Kasumi-1 (cell line): ENCODE measurements at regions not wholly inside any gene's neighbourhood (a gene's known extent, or its start where the extent isn't known, plus 50 kb on each side); places are given as distances from the start of the nearest gene placed in this dataset.
"Not testable (repeated sequence)": the region's sequence is repeated elsewhere in the genome, so short reads cannot be mapped to it uniquely, and the experiment has no call there.

Source experiments
- DNase-seq, 2 experiments: peaks; one replicate each; lab custom pipeline; 2025; lab: John Stamatoyannopoulos, UW

DNA sequence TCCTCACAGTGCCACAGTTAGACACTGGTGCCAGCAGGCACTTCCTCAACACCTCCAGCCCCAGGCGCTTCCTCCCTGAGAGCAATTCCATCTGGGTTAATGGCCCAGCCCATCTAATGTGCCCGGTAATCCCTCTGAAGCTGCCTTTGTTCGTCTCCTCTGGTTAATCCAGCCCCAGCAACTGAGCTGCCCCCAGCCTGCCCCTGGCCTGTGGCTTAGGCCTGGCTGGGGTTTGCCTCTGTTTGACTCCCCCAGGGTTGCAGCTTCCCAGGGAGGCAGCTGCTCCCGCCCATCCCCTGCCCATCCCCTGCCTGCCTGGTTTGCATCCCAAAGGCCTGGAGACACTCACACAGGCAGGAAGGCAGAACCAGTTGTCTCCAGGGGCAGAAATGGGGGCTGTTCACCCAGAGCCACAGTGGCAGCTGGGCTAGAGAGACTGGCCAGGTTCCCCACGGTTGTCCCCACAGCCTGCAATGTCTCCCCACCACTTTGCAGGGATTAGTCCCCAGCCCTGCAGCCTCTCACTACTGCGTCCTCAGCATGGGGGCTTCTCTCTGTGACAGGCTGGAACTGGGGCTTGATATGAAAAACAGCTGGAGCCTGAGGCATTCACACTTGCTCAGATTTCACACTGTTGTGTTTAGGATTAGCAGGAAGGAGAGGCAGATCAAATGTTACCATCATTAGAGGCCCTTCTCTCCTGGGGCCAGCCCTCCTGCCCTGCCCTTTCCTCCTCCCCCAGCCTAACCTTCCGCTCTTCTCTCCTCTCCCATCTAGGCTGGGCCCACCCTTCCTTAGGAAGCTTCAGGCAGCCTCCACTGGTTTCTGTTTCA lies 120.2 kb downstream of the TLR5 start:
- DNase-seq, result no peak

DNA sequence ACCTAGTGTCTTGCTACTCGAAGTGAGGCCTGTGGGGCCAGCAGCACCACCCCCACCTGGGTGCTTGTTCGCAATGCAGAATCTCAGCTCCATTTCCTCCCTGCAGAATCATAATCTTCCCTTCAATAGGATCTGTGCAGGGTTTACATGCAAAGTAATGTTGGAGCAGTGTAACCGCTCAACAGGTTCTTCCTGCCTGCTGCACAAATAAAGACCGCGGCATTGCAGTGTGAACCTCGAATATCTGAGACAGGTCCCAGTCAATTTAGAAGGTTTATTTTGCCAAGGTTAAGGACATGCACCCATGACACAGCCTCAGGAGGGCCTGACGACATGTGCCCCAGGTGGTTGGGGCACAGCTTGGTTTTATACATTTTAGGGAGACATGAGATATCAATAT lies 119.2 kb downstream of the TLR5 start:
- DNase-seq, result no peak

DNA sequence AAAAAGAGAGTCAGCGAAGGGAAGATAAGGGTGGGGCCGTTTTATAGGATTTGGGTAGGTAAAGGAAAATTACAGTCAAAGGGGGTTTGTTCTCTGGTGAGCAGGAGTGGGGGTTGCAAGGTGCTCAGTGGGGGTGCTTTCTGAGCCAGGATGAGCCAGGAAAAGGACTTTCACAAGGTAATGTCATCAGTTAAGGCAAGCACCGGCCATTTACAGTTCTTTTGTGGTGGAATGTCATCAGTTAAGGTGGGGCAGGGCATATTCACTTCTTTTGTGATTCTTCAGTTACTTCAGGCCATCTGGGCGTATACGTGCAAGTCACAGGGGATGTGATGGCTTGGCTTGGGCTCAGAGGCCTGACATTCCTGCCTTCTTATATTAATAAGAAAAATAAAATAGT lies 118.6 kb downstream of the TLR5 start:
- DNase-seq, result not testable (repeated sequence)

DNA sequence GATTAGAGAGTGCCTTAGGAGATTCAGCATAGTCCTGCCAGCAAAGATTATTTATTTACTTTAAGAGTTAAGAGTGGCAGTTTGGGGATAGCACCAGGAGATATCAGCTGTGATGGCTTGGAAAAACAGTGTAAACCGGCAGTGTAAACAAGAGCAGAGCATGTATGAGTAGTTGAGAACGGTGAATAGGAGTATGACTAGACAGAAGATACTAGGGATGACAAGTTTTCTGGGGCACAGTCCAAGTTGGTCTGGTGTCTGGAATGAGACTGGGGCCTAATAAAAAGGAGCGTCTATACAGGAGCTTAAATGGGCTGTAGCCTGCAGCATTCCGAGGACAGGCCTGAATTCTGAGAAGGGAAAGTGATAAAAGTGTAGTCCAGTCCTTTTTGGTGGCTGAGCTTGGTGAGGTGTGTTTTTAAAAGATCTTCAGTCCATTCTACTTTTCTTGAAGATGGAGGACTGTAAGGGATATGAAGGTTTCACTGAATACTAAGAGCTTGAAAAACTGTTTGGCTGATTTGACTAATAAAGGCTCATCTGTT lies 117.8 kb downstream of the TLR5 start:
- not testable (repeated sequence) for DNase-seq

DNA sequence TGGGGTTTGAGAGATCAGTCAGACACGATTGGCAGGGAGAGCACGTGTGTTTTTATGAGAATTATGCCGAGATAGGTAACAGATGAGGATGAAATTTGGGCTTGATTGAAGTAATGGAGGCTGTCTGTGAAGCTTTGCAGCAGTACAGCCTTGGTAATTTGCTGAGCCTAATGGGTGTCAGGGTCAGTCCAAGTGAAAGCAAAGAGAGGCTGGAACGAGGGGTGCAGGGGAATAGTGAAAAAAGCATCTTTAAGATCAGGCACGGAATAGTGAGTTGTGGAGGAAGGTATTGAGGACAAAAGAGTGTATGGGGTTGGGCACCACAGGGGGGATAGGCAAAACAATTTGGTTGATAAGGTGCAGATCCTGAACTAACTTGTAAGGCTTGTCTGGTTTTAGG lies 116.4 kb downstream of the TLR5 start:
- not testable (repeated sequence) for DNase-seq

DNA sequence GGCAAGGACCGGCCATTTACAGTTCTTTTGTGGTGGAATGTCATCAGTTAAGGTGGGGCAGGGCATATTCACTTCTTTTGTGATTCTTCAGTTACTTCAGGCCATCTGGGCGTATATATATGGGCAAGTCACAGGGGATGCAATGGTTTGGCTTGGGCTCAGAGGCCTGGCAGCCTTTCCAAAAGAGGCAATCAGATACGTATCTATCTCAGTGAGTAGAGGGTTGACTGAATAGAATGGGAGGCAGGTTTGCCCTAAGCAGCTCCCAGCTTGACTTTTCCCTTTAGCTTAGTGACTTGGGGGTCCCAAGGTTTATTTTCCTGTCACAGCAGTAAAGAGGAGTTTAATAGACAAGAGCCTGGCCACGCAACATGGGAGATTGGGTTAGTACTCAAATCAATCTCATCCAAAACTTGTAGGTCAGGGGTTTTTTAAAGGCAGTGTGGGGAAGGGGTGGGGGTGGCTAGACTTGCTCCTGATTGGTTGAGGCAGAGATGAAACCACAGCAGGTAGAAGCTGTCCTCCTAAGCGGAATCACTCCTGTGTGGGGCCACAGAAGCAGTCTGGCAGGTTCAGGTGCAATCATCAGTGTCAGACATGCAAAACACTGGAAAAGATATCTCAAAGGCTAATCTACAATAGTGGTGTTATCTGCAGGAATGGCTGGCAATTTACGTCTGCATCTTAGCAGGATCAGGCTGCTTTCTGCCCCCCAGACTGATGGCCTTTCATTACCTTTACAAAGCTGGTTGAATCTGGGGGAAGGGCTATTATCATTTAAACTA lies 112.9 kb downstream of the TLR5 start:
- DNase-seq, result no peak

DNA sequence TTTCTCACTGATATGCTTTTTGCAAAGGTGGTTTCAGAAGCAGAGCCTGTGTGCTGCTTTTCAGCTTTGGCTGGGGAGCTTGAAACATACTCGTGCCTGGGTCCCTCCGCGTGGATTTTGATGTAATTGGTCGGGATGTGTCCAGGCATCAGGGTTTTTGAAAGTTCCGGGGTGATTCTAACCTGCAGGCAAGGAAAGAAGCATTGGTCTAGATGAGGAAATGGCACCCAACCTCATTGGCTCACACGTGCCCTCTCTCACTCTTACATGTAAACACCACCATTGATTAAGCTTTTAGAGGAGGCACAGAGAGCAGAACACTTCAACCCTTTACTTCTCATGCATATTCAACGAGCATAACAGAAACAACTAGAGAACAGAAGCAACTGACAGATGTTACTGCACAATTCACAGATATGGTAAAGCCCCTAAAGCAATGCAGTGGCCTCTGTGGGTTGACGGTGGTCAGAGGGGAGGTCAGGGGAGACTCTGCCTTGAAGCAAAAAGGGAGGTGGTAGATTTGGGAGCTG lies 112.1 kb downstream of the TLR5 start:
- DNase-seq, result no peak

DNA sequence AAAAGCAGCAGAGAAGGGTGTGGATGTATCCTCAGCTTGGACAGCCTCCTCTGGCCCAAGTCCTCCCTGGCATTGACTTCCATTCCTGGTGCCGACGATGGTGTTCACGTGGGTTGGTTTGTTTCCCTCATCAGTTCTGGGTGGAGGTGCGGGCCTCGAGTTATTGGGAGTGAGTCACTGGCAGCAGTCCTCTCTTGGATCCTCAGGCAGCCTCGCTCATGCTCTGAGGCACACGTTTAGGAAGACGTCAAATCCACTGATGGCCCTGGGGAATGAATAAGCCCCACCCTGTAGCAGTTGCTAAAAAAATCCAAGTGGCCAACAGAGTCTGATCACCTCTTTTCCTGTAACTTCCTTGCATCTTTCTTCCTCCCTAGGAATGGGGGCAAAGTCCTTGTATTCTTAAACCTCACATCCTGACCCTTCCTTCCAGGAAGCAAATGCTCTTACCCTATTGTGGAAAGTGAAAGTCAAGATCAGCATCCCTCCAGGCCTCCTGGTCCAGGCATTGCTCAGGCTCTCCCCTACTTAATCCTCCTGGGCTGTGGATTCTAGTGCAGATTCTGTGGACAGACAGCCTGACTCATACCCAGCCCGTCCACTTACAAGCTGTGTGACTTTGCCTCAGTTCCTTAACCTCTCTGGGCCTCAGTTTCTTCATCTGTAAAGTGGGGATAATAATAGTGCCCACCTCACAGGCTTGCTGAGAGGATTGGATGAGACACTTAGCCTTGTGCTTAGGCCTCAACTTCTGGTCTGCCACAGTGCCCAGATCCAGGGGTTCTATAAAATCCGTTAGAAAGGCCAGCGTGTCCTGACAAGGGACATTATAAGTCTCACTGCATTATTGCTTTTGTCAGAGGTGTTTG lies 111.1 kb downstream of the TLR5 start:
- no peak for DNase-seq

DNA sequence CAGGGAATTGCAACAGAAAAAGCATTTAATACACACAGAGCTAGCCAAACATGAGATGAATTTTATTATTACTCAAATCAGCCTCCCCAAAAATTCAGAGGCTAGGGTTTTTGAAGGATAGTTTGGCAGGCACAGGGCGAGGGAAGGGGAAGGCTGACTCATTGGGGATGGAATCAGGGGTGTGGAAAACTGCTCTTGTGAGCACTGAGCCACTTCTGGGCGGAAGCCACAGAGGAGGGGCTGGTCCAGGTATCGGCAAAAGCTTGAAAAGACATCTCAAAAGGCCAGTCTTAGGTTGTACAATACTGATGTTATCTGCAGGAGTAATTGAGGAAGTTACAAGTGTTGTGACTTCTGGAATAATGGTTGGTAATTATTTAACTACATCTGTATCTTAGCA lies 109.4 kb downstream of the TLR5 start:
- DNase-seq, result no peak

DNA sequence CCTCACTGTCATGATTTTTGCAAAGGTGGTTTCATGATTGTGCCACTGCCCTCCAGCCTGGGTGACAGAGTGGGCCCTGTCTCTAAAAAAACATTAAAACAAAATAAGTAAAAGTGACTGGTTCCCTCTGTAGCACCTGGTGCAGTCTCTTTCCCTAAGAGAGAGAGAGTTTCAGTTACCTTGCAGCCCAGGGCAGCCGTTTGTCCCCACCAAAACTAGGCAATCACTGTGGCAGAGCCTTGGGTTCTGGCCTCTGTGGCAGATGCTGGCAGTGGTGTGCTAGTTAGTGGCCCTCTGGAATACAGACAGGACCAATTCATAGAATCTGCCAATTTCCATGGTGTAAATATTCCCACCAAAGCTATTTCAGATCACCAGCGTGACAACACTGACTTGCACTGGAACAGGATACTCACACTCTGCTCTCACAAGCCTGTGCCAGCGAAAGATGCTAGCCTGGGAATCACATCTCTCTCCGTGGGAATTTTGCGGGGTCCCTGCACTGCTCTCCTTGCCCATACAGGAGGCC lies 108.7 kb downstream of the TLR5 start:
- DNase-seq, result no peak

DNA sequence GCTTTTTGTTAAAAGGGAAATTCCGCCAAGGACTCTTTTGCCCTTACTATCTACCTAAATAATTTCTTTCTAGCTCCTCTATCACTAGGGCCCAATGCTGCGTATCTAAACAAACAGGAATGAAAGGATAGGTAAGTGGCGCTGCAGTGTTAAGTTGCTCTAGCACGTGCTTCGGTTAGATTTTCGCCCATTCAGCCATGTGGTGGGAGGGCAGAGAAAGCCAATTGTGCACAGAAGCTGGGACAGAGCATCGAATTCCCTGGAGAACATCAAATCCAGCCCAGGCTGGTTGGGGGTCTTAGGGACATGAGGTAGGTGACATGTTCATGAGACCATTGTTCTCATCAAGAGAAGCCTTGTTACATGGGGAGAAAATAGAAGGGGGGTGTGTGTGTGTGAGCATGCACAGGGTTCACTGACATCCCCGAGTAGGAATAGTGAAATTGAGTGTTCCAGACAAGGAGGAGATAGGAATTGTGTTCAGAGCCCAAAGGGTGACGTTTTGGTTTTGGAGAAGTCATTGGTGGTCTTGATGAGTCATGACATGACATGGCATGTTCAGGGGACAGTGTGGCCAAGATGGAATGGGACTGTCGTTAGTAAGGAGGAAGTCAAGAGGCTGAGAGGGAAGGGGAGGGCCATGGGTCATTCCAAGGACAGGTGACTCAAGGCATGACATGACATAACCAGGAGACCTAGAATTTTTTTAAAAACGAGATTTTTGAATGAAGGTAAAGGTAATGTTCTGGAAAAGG lies 107.1 kb downstream of the TLR5 start:
- no peak for DNase-seq

DNA sequence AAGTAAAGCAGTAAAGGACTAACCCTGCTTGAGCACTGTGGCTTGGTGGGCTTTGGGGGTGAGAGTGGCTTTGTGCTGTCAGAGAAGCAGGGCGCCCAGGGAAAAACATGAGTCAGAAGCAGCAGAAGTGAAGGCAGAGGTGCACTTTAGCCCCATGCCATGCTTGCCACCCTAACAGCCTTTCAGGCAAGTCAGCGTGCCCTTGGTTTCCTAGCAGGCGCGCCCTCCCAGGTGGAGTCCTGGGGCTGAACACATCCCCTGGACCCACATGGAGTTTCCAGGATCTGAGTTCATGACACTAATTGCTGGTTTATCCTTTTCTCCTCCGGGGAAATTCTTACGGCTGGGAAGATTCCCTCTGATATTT lies 106.6 kb downstream of the TLR5 start:
- DNase-seq, result no peak

DNA sequence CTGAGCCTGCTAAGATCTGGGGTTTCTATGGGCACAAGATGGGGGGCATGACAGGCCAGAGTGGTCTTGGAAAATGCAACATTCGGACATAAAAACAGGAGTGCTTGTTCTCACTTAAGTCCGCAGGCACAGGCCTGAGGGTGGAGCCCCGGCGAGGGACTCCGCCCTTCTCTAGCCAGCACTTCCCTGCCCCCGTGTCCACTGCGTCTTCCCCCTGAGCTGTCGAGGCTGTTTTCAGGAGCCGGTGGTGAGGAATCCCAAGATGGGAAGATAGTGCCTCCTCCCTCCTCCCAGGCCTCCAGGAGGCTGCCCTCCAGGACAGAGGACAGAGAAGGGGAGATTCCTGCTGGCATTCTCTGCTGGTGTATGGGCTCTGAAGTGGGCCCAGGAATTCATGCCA lies 105.2 kb downstream of the TLR5 start:
- DNase-seq, result no peak

DNA sequence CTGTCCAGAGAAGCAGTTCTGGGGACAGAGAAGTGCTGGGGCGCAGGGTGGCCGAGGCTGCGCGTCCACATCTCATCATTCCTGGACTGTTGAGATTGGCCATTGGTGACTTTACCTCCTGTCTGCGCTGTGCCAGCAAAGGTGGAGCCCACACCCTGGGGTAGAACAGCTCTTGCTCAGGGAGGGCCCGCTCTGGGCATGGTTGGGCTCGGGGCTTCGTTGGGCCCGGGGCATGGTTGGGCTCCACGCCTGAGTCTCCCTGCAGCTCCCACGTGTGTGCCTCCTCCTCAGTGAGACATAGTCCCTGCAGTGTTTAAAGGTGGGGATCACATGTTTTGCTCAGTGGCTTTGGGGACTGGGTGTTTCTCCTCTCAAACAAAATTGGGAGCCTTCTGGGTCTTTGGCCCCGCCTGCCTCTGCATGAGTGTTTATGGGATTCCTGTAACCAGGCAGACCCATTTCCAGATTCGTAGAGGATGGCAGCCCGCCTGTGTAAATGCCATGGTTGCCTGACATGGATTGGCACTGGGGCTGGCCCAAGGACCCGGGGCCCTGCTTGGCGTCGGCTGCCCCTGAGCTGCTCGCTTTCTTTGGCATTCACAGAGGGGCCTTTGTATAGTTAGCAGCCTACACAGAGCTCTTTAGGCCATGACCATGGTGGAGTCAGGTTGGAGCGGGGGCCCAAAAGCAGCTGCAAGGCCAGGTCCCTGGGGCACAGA lies 104.6 kb downstream of the TLR5 start:
- no peak for DNase-seq

DNA sequence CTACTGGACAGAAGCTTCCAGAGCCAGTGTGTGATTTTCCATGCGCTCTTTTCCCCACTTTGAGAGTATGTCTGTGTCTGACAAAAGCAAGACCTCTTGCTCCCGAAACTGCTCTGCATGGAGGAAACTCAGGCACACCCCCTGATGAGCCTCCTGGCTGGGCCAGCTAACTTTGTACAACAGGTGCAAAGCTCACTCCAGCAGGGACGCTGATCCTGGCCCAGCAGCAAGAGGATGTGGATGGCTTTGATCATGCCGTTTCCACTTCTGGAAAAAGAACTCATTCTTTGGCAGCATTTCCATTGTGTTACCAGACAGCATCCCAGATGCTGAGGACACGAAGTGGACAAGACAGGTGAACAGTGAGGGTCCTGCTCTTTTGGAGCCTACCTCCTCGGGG lies 103.1 kb downstream of the TLR5 start:
- no peak for DNase-seq

DNA sequence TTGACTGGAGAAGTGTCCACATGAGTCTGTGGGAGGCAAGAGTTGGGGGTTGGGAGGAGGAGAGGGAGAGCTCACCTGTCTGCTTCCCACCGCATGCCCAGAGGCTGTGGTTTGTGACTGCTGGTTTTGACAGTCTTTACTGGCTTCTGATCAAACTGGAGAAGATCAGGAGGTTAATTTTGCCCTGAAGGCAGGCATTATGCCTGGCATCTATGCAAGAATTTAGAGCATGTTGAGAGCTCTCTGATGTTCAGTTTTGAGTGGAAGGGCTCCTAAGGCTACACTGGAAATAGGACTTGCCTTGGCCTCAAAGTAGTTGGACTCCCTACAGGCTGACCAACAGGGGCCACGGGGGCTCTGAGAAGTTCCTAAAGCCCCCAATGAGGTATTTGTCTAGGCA lies 101.6 kb downstream of the TLR5 start:
- no peak for DNase-seq

DNA sequence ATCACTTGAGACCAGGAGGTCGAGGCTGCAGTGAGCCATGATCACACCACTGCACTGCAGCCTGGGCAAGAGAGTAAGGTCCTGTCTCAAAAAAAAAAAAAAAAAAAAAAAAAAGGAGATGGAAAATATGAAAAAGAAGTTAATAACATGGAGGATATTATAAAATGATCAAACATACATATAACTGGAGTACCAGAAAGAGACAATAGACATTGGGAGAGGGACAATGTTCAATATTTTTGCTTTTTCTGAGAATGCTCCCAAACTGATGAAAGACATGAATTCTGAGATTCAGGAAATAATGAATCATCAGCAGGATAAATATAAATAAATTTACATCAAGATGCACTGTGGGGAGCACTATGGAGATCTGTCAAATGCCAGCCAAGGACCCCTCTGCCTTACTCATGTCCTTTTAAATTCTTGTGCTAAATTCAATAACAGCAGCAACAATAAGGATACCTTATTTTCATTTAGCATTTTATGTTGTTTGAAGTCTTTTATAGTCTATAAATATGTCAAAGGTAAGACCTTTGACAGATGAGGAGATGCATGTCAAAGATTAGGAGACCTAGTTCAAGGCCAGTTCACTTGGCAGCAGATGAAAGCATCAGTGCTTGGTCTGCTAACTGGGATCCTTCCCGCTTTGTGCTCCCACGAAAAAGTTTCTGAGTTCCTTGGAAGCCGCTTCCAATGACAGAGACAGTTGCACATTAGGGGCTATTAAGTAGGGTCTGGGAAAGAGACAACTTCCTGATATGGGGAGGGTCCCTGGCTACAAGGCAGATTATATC lies 97.7 kb downstream of the TLR5 start:
- no peak for DNase-seq

DNA sequence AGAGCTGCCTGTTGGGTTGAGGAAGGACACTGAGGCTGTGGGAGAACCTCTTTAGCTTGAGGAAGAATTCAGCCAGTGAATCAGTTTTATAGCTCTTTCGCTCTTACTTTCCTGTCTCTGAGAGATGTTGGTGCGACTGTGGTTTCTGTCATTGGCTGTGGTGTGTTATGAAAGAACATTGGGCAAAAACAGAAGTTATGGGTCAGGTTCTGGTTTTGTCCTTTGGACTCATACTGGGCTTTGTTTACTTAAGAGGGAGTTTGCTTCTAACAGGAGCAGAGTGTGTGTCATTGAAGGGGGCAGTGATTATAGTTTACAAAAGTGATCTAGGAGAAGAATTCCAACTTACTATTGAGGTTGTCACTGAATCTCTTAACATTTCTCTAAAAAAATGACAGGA lies 97.0 kb downstream of the TLR5 start:
- no peak for DNase-seq

DNA sequence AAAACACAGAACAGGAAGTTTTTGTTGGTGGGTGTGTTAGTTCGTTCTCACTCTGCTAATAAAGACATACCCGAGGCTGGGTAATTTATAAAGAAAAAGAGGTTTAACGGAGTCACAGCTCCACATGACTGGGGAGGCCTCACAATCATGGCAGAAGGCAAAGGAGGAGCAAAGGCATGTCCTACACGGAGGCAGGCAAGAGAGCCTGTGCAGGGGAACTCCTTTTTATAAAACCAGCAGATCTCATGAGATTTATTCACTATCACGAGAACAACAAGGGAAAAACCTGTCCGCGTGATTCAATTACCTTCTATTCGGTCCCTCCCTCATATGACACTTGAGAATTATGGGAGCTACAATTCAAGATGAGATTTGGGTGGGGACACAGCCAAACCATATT lies 96.6 kb downstream of the TLR5 start:
- not testable (repeated sequence) for DNase-seq
